Smooth muscle cell (in vitro differentiated cells): ENCODE measurements at regions not wholly inside any gene's neighbourhood (a gene's known extent, or its start where the extent isn't known, plus 50 kb on each side); places are given as distances from the start of the nearest gene placed in this dataset.

Experiments used
- DNase-seq: peaks from one replicate; lab custom pipeline; 2025; ENCODE audit not compliant: unreplicated experiment; lab: John Stamatoyannopoulos, UW
- H2AFZ ChIP-seq: fragments of 200-600 bp; sonication (generic); 2 replicates; pipeline ENCODE4 v1.6.0; 2016; ENCODE audit warnings: antibody characterized with exemption, low read depth, mild to moderate bottlenecking
- H3F3A ChIP-seq: fragments of 200-600 bp; sonication (generic); 2 replicates; pipeline ENCODE4 v1.6.0; 2017; ENCODE audit warnings: antibody characterized with exemption, low read depth
- H3K27ac ChIP-seq: fragments of 200-600 bp; sonication (generic); 2 replicates; pipeline ENCODE4 v1.5.1; 2016; ENCODE audit warnings: low read depth, mild to moderate bottlenecking
- H3K27me3 ChIP-seq: fragments of 200-600 bp; sonication (generic); 2 replicates; pipeline ENCODE4 v1.6.1; 2016; ENCODE audit warnings: low read depth, mild to moderate bottlenecking
- H3K36me3 ChIP-seq: fragments of 200-600 bp; sonication (generic); 2 replicates; pipeline ENCODE4 v1.5.1; 2016; ENCODE audit warnings: low read depth
- H3K4me1 ChIP-seq: fragments of 200-600 bp; sonication (generic); 2 replicates; pipeline ENCODE4 v1.5.1; 2016; ENCODE audit warnings: low read depth
- H3K4me2 ChIP-seq: fragments of 200-600 bp; sonication (generic); 2 replicates; pipeline ENCODE4 v1.6.0; 2016; ENCODE audit warnings: mild to moderate bottlenecking
- H3K4me3 ChIP-seq: fragments of 200-600 bp; sonication (generic); 2 replicates; pipeline ENCODE4 v1.5.1; 2016; ENCODE audit warnings: mild to moderate bottlenecking
- H3K79me2 ChIP-seq: fragments of 200-600 bp; sonication (generic); 2 replicates; pipeline ENCODE4 v1.6.0; 2016; ENCODE audit warnings: low read depth, mild to moderate bottlenecking
- H3K9ac ChIP-seq: fragments of 200-600 bp; sonication (generic); 2 replicates; pipeline ENCODE4 v1.6.0; 2016; ENCODE audit warnings: low read depth
- H3K9me3 ChIP-seq: fragments of 200-600 bp; sonication (generic); replicated peaks from 2 replicates; pipeline ENCODE4 v1.5.1; 2016; ENCODE audit warnings: low read depth
- H4K20me1 ChIP-seq: fragments of 200-600 bp; sonication (generic); 2 replicates; pipeline ENCODE4 v1.6.0; 2016; ENCODE audit warnings: low read depth
- WGBS: methylation state at CpG from one replicate; pipeline ENCODE4 v1.1.7; 2016; ENCODE audit warnings: low lambda C conversion rate; 5-methylcytosine and 5-hydroxymethylcytosine counted together
- TF ChIP-seq, protein P1 (sequence below): fragments of 200-600 bp; sonication (generic); IDR thresholded peaks from 2 replicates; pipeline ENCODE4 v1.5.1; 2017; ENCODE audit warnings: borderline replicate concordance, mild to moderate bottlenecking, antibody characterized with exemption; ENCODE audit not compliant: insufficient read depth, poor library complexity, severe bottlenecking

DNA sequence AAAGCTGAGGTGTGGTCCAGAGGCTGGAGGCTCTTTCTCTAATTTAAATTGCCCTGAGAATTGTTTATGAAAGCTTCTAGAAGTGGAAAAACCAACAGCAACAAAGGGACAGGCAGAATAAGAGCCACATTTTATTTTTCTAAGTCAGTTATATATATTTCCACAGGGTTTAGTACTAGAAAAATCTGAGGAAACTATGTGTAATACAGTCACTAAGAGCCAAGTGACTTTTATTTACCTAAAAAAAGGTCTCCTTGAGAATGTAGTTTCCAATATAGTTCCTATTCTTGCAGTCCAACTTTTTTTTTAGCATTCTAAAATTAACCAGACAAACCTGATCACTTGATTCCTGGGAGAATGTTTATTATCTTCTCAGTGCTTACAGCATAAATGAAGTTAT is 296.6 kb upstream of the MYOCD start:
- Histone ChIP-seq H2AFZ (no peak overlapping the region), H3K27me3 (no peaks in the 10 kb centered on the region), H3F3A (no peaks in the 10 kb centered on the region), H3K27ac (no peak overlapping the region), H4K20me1 (no peaks in the 10 kb centered on the region), H3K9me3 (no peaks in the 10 kb centered on the region), H3K79me2 (no peaks in the 10 kb centered on the region), H3K36me3 (no peaks in the 10 kb centered on the region), H3K9ac (no peak overlapping the region), H3K4me3 (no peak overlapping the region), H3K4me1 (no peaks in the 10 kb centered on the region), H3K4me2 (no peak overlapping the region)
- TF ChIP-seq, protein P1, sequence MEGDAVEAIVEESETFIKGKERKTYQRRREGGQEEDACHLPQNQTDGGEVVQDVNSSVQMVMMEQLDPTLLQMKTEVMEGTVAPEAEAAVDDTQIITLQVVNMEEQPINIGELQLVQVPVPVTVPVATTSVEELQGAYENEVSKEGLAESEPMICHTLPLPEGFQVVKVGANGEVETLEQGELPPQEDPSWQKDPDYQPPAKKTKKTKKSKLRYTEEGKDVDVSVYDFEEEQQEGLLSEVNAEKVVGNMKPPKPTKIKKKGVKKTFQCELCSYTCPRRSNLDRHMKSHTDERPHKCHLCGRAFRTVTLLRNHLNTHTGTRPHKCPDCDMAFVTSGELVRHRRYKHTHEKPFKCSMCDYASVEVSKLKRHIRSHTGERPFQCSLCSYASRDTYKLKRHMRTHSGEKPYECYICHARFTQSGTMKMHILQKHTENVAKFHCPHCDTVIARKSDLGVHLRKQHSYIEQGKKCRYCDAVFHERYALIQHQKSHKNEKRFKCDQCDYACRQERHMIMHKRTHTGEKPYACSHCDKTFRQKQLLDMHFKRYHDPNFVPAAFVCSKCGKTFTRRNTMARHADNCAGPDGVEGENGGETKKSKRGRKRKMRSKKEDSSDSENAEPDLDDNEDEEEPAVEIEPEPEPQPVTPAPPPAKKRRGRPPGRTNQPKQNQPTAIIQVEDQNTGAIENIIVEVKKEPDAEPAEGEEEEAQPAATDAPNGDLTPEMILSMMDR: no peak
- DNase-seq: no peak

DNA sequence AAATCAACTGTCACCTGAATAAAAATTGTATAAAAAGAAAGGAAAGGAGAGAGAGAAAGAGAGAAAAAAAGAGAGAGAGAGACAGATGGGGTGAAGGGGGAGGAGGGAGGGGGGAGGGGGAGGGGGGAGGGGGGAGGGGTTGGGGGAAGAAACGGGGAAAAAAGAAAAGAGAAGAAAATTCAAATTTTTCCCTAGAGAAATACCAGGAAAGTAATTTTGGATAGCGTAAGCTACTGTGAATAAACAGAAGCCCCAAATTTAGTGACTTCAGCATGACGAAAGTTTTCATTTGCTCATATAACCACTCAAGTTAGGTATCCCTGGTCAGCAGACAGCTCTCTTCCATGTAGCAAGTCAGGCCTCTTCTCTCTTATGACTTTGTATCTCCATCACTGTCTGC is 289.4 kb upstream of the MYOCD start:
- Histone ChIP-seq H4K20me1 (no peaks in the 10 kb centered on the region), H3K4me1 (no peaks in the 10 kb centered on the region), H3K79me2 (no peaks in the 10 kb centered on the region), H3F3A (no peaks in the 10 kb centered on the region), H3K27me3 (no peaks in the 10 kb centered on the region), H3K9ac (no peak overlapping the region), H3K36me3 (no peaks in the 10 kb centered on the region), H3K9me3 (no peaks in the 10 kb centered on the region), H3K4me2 (no peak overlapping the region), H3K27ac (no peak overlapping the region), H2AFZ (no peak overlapping the region), H3K4me3 (no peak overlapping the region)
- no peak for DNase-seq
- WGBS: 98% methylated on average over 2 of the region's 3 CpGs
- TF ChIP-seq, protein P1: no peak

DNA sequence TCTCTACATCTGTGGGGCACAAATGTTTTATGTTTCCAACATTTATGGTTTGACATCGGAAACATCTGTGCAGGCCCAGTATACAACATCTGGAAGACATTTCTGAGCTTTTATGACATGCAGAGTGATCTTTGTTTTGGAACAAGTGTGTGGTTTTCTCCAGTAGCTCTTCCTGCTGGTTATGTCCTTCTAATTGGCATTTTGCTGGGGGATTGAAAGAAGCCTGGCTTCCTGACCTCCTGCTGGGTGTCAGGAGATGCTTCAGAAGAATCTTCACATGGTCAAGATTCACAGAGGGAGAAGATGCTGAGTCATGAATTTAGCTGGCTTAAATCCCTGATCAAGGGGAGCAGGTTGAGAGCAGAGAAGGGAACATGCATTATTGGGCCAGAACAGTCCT is 279.5 kb upstream of the MYOCD start:
- no peak for DNase-seq

DNA sequence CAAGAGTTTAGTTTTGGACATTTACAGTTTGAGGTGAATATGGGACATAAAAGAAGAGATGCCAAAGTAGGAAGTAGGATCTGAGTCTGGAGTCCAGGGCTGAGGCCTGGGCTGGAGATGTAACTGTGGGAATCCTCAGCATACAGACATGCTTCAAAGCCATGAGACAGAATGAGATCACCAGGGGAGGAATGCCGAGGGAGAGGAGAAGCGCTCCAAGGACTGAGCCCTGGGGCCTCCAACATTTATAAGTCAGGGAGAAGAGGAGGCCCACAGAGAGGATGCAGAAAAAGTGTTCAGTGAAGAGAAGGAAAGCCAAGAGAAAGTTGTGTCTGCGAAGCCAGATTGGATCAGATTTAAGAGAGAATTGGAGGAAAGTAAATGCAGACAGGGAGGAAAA is 277.5 kb upstream of the MYOCD start:
- Histone ChIP-seq H3K9ac (no peak overlapping the region), H3K27ac (peak overlapping the region; percentile 69), H3F3A (no peaks in the 10 kb centered on the region), H4K20me1 (no peaks in the 10 kb centered on the region), H3K36me3 (no peaks in the 10 kb centered on the region), H3K79me2 (no peaks in the 10 kb centered on the region), H3K4me1 (no peaks in the 10 kb centered on the region), H3K9me3 (no peaks in the 10 kb centered on the region), H3K4me2 (peak overlapping the region; percentile 30), H3K27me3 (no peaks in the 10 kb centered on the region), H3K4me3 (no peak overlapping the region), H2AFZ (peak overlapping the region; percentile 57)
- TF ChIP-seq, protein P1: no peak
- WGBS: 33% methylated on average over 3 of the region's 3 CpGs
- no peak for DNase-seq

More for the DNA sequence above, 279.5 kb upstream of the MYOCD start:
- Histone ChIP-seq H3K4me2 (no peak overlapping the region), H3K79me2 (no peaks in the 10 kb centered on the region), H2AFZ (no peak overlapping the region), H3K4me3 (no peak overlapping the region), H3K27me3 (no peaks in the 10 kb centered on the region), H3K9ac (no peak overlapping the region), H3K4me1 (no peaks in the 10 kb centered on the region), H3K27ac (no peak overlapping the region), H3F3A (no peaks in the 10 kb centered on the region), H3K36me3 (no peaks in the 10 kb centered on the region), H3K9me3 (no peaks in the 10 kb centered on the region), H4K20me1 (no peaks in the 10 kb centered on the region)
- TF ChIP-seq, protein P1: no peak
- whole genome bisulfite sequencing: 67% methylated on average over 1 of the region's 1 CpG
